Brain pericyte (primary cell): ENCODE measurements at regions not wholly inside any gene's neighbourhood (a gene's known extent, or its start where the extent isn't known, plus 50 kb on each side); places are given as distances from the start of the nearest gene placed in this dataset.

ENCODE experiments used
- DNase-seq: peaks from one replicate; pipeline ENCODE4 v3.0.0-alpha.2; 2012; ENCODE audit warnings: low read depth, low spot score

- DNase-seq, result no peak
These were observed 186.1 kb upstream of the LNX1 start for GRCh38 chr4:53777244-53777984.

GRCh38 chr4:53776141-53776540, 184.9 kb upstream of the LNX1 start:
- no peak for DNase-seq

- no peak for DNase-seq
These were observed 184.1 kb upstream of the LNX1 start for GRCh38 chr4:53775381-53775780.

- no peak for DNase-seq
These were observed 180.0 kb upstream of the LNX1 start for GRCh38 chr4:53771326-53771725.

- no peak for DNase-seq
These were observed 176.2 kb upstream of the LNX1 start for GRCh38 chr4:53767482-53767881.

- no peak for DNase-seq
These were observed 173.6 kb upstream of the LNX1 start for GRCh38 chr4:53764761-53765490.

- DNase-seq, result no peak
These were observed 172.7 kb upstream of the LNX1 start for GRCh38 chr4:53763813-53764597.

GRCh38 chr4:53755656-53756055, 164.4 kb upstream of the LNX1 start:
- DNase-seq, result no peak

- DNase-seq, result no peak
These were observed 160.8 kb upstream of the LNX1 start for GRCh38 chr4:53752124-53752523.

- DNase-seq, result no peak
These were observed 157.1 kb upstream of the LNX1 start for GRCh38 chr4:53748328-53748772.

- DNase-seq, result no peak
These were observed 156.1 kb upstream of the LNX1 start for GRCh38 chr4:53747401-53747800.

GRCh38 chr4:53744446-53745160, 153.3 kb upstream of the LNX1 start:
- DNase-seq, result no peak

- DNase-seq, result no peak
These were observed 143.5 kb upstream of the LNX1 start for GRCh38 chr4:53734584-53735353.

GRCh38 chr4:53734182-53734581, 142.9 kb upstream of the LNX1 start:
- DNase-seq, result no peak

GRCh38 chr4:53732661-53733060, 141.4 kb upstream of the LNX1 start:
- DNase-seq, result no peak

- no peak for DNase-seq
These were observed 138.9 kb upstream of the LNX1 start for GRCh38 chr4:53730031-53730805.

- DNase-seq, result no peak
These were observed 130.8 kb upstream of the LNX1 start for GRCh38 chr4:53722110-53722509.

GRCh38 chr4:53721263-53721662, 130.0 kb upstream of the LNX1 start:
- no peak for DNase-seq

GRCh38 chr4:53720776-53721175, 129.5 kb upstream of the LNX1 start:
- DNase-seq, result no peak

- no peak for DNase-seq
These were observed 125.8 kb upstream of the LNX1 start for GRCh38 chr4:53717064-53717549.
